GM10266 (cell line): ENCODE measurements at regions not wholly inside any gene's neighbourhood (a gene's known extent, or its start where the extent isn't known, plus 50 kb on each side); places are given as distances from the start of the nearest gene placed in this dataset.

Experiments used
- DNase-seq: peaks from one replicate; pipeline ENCODE4 v3.0.0; 2012; ENCODE audit errors: extremely low spot score
- CTCF ChIP-seq: IDR thresholded peaks from 2 replicates; pipeline ENCODE4 v1.5.1; 2012; ENCODE audit warnings: mild to moderate bottlenecking, low read depth; ENCODE audit not compliant: control insufficient read depth, insufficient read depth; ENCODE audit errors: missing control alignments

GRCh38 chr11:37107831-37108230 is 509.8 kb upstream of the RAG2 start:
- DNase-seq: no peak

DNA sequence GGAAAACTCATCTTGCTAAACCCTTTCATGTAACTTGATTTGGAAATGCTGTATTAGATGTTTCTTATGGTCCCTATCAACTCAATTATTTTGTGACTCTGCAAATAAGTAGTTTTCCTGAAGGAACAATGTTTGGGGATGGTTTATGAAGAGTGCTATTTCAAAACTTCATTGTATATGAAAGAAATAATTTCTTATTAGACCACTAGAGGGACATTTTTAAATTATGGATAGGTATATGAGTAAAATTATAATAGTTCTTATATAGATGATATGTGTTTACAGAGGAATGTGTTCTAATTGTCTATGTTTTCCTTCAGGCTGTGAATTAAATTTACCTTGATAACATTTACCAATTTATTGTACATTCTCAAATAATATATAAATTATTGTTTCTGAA is 509.4 kb upstream of the RAG2 start:
- DNase-seq: no peak
- TF ChIP-seq CTCF: no peak

More at GRCh38 chr11:37107831-37108230, 509.8 kb upstream of the RAG2 start:
- TF ChIP-seq CTCF: no peak

GRCh38 chr11:37105427-37105826 is 507.4 kb upstream of the RAG2 start:
- no peak for TF ChIP-seq CTCF
- no peak for DNase-seq

DNA sequence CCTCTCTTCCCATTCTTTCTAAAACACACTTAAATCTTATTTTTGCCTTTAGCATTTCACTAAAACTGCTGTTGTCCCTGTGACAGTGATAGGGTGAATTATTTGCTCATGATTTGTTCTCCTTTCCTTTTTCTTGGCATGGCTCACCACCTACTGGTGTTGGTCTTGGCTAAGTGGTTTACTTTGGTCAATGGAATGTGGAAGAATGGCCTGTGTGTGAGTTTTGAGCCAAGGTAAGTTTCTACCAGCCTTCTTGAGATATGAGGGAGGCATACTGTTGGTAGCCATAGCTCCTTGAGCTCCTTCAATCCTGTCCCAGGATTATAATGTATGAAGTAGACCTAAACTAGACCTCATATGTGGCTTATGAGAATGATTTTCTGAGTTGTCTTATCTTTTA is 506.3 kb upstream of the RAG2 start:
- TF ChIP-seq CTCF: no peak
- no peak for DNase-seq

DNA sequence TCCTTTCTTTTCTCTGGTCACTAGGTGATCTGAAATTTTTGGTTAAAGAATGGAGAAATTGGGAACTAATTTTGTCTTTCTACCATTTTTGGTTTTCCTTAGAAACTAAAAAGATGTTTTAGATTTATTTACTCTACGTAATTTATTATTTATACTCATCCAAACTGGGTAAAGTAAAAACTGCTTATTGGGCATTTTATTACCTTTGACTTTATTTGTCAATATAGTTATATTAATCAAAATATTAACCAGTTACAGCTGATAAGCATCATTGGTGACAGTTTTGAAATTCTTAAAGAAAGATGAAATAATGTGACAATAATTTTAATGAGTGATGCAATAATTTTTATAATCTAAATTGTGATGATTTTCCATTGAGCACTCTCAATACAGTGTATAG is 502.0 kb upstream of the RAG2 start:
- no peak for TF ChIP-seq CTCF
- no peak for DNase-seq

GRCh38 chr11:37092487-37092886 is 494.5 kb upstream of the RAG2 start:
- DNase-seq: no peak
- no peak for TF ChIP-seq CTCF

DNA sequence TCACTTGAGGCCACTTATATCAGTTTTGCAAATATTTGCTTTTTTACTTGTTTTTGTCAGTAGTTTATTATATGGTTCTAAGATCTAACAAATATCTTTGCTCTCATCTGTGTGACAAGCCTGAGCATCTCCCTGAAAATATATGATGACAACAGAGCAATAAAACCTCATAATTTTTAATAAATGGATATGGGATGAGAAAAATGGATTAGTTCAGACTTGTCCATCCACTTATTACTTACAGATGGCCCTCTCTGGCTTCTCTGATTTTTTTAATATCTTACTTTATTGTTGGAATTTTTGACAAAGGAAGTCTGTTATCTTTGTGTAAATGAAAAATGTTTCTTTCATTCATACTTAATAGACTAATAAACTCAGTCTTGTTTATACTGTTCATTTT is 491.4 kb upstream of the RAG2 start:
- TF ChIP-seq CTCF: no peak
- no peak for DNase-seq
